ENCODE measurements at regions not wholly inside any gene's neighbourhood (a gene's known extent, or its start where the extent isn't known, plus 50 kb on each side); places are given as distances from the start of the nearest gene placed in this dataset.

DNA sequence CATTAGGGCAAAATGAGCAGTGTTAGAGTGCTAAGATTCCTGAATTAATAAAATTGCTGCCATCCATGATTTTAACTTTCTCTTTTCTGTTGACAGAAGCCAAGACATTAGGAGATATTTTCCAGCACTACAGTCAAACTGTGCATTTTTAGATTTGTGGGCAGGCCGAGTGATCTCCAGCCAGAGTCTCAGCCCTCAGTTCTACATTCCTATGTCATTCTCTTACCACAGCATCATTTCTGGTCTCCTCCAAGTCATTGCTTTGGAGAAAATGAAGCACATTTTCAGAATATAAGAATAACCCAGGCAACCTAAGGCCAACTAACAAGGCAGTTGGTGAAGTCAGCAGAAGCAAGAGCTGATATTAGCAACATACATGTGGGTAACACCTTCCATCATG is 74.6 kb upstream of the NUDT7 start:
- no peaks in the 10 kb centered on the region for H3K36me3 ChIP-seq
- in situ Hi-C loops (cut with MboI; ENCODE audit: low sequenced_read_pairs in 4 of 4) (no loop called here), intact Hi-C loops (cut with DNase I; ENCODE audit: low total_unique reads) (no loop called here)
- H3K27ac ChIP-seq: no peak overlapping the region
- no peaks in the 10 kb centered on the region for H3K9me3 ChIP-seq
- ATAC-seq: no peak
- DNase-seq: no peak
- H3K4me3 ChIP-seq: no peak overlapping the region
- TF ChIP-seq, protein P1, sequence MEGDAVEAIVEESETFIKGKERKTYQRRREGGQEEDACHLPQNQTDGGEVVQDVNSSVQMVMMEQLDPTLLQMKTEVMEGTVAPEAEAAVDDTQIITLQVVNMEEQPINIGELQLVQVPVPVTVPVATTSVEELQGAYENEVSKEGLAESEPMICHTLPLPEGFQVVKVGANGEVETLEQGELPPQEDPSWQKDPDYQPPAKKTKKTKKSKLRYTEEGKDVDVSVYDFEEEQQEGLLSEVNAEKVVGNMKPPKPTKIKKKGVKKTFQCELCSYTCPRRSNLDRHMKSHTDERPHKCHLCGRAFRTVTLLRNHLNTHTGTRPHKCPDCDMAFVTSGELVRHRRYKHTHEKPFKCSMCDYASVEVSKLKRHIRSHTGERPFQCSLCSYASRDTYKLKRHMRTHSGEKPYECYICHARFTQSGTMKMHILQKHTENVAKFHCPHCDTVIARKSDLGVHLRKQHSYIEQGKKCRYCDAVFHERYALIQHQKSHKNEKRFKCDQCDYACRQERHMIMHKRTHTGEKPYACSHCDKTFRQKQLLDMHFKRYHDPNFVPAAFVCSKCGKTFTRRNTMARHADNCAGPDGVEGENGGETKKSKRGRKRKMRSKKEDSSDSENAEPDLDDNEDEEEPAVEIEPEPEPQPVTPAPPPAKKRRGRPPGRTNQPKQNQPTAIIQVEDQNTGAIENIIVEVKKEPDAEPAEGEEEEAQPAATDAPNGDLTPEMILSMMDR (IDR thresholded peaks at IDR 0.05 in 4 of 5, conservative IDR thresholded peaks at IDR 0.05 in 1 of 5): no peak
- TF ChIP-seq POLR2A (IDR thresholded peaks at IDR 0.05): no peak
- no peaks in the 10 kb centered on the region for H3K27me3 ChIP-seq
- H3K4me1 ChIP-seq: no peaks in the 10 kb centered on the region

DNA sequence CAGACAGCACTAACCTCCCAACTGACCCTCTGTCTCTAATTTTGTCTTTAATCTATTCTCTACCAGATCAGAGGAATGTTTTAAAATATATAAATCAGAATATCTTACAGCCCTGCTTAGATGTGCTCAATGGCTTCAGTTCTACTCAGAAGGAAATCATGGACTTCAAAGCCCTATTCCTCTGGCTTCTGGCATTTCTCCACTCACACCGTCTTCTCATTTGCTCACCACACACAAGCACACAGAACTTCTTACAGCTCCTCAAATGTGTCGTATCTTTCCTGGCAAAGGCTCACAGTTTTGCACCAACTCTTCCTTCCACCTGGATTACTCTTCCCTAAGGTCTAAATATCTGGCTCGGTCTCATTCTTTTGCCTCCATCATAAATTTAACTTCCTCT is 71.6 kb upstream of the NUDT7 start:
- Histone ChIP-seq H3K27ac (no peak overlapping the region), H3K9me3 (no peaks in the 10 kb centered on the region), H3K4me1 (no peaks in the 10 kb centered on the region), H3K36me3 (no peaks in the 10 kb centered on the region), H3K27me3 (no peaks in the 10 kb centered on the region), H3K4me3 (no peak overlapping the region)
- in situ Hi-C loops (cut with MboI; ENCODE audit: low sequenced_read_pairs in 4 of 4) (loop anchor here in 1 of 4 donors (10.0 kb wide), 1 partner anchor 416 kb away; no protein-coding TSS in a partner anchor), intact Hi-C loops (cut with DNase I; ENCODE audit: low total_unique reads) (no loop called here)
- no peak for ATAC-seq
- no peak for DNase-seq
- no peak for TF ChIP-seq POLR2A (IDR thresholded peaks at IDR 0.05)

DNA sequence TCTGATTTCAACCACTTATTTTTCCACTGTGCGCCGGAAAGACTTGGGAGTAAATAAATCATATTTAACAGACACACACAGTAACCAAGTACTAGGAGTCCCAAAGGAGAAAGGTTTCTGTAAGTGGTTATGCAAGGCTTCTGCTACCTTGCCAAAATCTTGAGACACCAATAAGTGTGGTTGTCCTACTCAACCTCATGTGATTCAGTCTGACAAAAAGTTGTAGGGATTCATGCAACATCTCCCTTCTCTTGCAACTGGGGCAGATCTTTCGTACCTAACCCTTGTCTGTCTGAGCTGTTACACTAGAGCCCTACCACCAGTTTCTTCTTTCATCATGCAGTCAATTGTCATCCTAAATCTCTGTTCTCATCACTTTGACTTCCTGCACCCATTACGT is 69.9 kb upstream of the NUDT7 start:
- no peak for TF ChIP-seq POLR2A (IDR thresholded peaks at IDR 0.05)
- TF ChIP-seq, protein P1 (IDR thresholded peaks at IDR 0.05 in 4 of 5, conservative IDR thresholded peaks at IDR 0.05 in 1 of 5): no peak
- Histone ChIP-seq H3K4me3 (no peak overlapping the region), H3K9me3 (no peaks in the 10 kb centered on the region), H3K4me1 (no peaks in the 10 kb centered on the region), H3K27ac (no peak overlapping the region), H3K36me3 (no peaks in the 10 kb centered on the region), H3K27me3 (no peaks in the 10 kb centered on the region)
- DNase-seq (no peak), ATAC-seq (peak; percentile 36 to 51)
- intact Hi-C loops (cut with DNase I; ENCODE audit: low total_unique reads): no loop called here
- in situ Hi-C loops (cut with MboI; ENCODE audit: low sequenced_read_pairs in 4 of 4): loop anchor here in 1 of 4 donors (10.0 kb wide), 1 partner anchor 418 kb away; no protein-coding TSS in a partner anchor

DNA sequence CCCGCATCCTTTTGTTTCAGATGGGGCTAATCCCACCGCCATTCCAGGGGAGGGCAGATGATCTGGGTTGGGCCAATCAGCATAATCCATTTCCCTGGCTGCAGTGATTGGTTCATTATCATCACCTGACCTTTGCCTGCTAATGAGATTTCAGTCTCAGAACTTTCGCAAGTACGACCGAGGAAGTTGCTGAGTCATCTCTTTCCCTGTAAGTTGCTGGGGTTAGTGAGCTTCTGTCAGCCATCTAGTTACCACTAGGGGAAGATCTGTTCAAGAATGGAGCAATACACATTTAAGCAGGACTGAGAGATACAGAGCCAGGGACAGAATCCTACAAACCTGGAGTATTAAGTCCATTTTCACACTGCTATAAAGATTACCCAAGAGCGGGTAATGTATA is 65.3 kb upstream of the NUDT7 start:
- H3K4me1 ChIP-seq: no peaks in the 10 kb centered on the region
- in situ Hi-C loops (cut with MboI; ENCODE audit: low sequenced_read_pairs in 4 of 4) (loop anchor here in 1 of 4 donors (10.0 kb wide), 1 partner anchor 422 kb away; no protein-coding TSS in a partner anchor), intact Hi-C loops (cut with DNase I; ENCODE audit: low total_unique reads) (no loop called here)
- H3K27ac ChIP-seq: no peak overlapping the region
- no peak for DNase-seq
- no peak for TF ChIP-seq POLR2A (IDR thresholded peaks at IDR 0.05)
- TF ChIP-seq, protein P1 (IDR thresholded peaks at IDR 0.05 in 4 of 5, conservative IDR thresholded peaks at IDR 0.05 in 1 of 5): no peak
- peaks cover 0 to 3% (median 0%) of the 10 kb centered on the region in 3 donors for H3K27me3 ChIP-seq
- H3K4me3 ChIP-seq: no peak overlapping the region
- no peaks in the 10 kb centered on the region for H3K36me3 ChIP-seq
- H3K9me3 ChIP-seq: no peaks in the 10 kb centered on the region
- ATAC-seq: no peak

DNA sequence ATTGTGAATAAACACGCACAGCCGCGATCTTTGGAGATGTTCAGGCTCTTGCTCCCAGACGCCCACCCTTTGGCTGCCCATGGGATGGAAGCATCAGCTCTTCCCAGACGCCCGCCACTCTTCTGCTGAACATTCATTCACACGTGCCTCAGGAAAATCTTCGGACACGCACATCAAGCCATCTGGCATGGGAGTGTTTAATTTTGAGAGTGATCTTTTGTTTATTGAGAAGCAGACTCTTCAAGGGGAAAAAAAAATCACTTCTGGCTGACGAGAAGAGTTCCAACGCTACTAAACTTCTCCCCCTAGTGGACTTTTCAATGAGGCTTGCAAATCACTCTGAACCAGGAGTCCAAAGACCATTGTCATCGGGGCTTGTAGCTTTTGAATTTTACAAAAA is 62.0 kb upstream of the NUDT7 start:
- Histone ChIP-seq H3K4me3 (no peak overlapping the region), H3K9me3 (no peaks in the 10 kb centered on the region), H3K4me1 (no peaks in the 10 kb centered on the region), H3K27me3 (peaks cover 0 to 3% (median 0%) of the 10 kb centered on the region in 3 donors), H3K27ac (no peak overlapping the region), H3K36me3 (no peaks in the 10 kb centered on the region)
- DNase-seq: no peak
- no peak for ATAC-seq
- intact Hi-C loops (cut with DNase I; ENCODE audit: low total_unique reads) (loop anchor here (5.0 to 10.0 kb wide), 2 partner anchors 56 to 423 kb away; no protein-coding TSS in a partner anchor), in situ Hi-C loops (cut with MboI; ENCODE audit: low sequenced_read_pairs in 4 of 4) (no loop called here)
- TF ChIP-seq POLR2A (IDR thresholded peaks at IDR 0.05): no peak
- TF ChIP-seq, protein P1 (IDR thresholded peaks at IDR 0.05 in 4 of 5, conservative IDR thresholded peaks at IDR 0.05 in 1 of 5): peak in 3 of 5 experiments; percentile 8 to 45 (median 39)

Data from gastrocnemius medialis (tissue), 4 donors.